Transverse colon (tissue), 4 donors: ENCODE measurements at regions not wholly inside any gene's neighbourhood (a gene's known extent, or its start where the extent isn't known, plus 50 kb on each side); places are given as distances from the start of the nearest gene placed in this dataset.

Experiments used
- EP300 ChIP-seq: sonication (generic); formaldehyde crosslinking; IDR thresholded peaks from one replicate; pipeline ENCODE4 v1.6.1; 2017; ENCODE audit warnings: antibody characterized with exemption, low read depth
- POLR2A ChIP-seq: fragments of 450-650 bp; IDR thresholded peaks from one replicate; pipeline ENCODE4 v1.6.1; 2016; ENCODE audit warnings: antibody characterized with exemption, mild to moderate bottlenecking, moderate library complexity
- POLR2AphosphoS5 ChIP-seq, 3 donors: sonication (generic); formaldehyde crosslinking; IDR thresholded peaks; one replicate each; pipeline ENCODE4 v1.6.1; 2016; ENCODE audit warnings: antibody characterized with exemption in 3 of 3
- TF ChIP-seq, protein P1 (sequence below), 5 experiments: fragments of 200-600 bp in 3 of 5; fragments of 450-650 bp in 2 of 5; sonication (generic) in 3 of 5; IDR thresholded peaks; 1 replicate in 2 of 5; 2 replicates in 3 of 5; pipeline ENCODE4 v1.5.1; 2016 to 2017; ENCODE audit warnings: antibody characterized with exemption in 5 of 5, inconsistent platforms in 3 of 5, mild to moderate bottlenecking in 2 of 5, moderate library complexity in 1 of 5

GRCh38 chr10:78915190-78915518, 153.6 kb upstream of the ZMIZ1 start:
- TF ChIP-seq, protein P1, sequence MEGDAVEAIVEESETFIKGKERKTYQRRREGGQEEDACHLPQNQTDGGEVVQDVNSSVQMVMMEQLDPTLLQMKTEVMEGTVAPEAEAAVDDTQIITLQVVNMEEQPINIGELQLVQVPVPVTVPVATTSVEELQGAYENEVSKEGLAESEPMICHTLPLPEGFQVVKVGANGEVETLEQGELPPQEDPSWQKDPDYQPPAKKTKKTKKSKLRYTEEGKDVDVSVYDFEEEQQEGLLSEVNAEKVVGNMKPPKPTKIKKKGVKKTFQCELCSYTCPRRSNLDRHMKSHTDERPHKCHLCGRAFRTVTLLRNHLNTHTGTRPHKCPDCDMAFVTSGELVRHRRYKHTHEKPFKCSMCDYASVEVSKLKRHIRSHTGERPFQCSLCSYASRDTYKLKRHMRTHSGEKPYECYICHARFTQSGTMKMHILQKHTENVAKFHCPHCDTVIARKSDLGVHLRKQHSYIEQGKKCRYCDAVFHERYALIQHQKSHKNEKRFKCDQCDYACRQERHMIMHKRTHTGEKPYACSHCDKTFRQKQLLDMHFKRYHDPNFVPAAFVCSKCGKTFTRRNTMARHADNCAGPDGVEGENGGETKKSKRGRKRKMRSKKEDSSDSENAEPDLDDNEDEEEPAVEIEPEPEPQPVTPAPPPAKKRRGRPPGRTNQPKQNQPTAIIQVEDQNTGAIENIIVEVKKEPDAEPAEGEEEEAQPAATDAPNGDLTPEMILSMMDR (IDR thresholded peaks at IDR 0.05), result no peak
- TF ChIP-seq POLR2A (no peak), POLR2AphosphoS5 (IDR thresholded peaks at IDR 0.05) (no peak), EP300 (no peak)
